22Rv1 (cell line): ENCODE measurements at regions not wholly inside any gene's neighbourhood (a gene's known extent, or its start where the extent isn't known, plus 50 kb on each side); places are given as distances from the start of the nearest gene placed in this dataset.

Source experiments
- CTCF ChIP-seq: fragments of 450-650 bp; IDR thresholded peaks from 2 replicates; pipeline ENCODE4 v1.5.1; 2017; ENCODE audit warnings: mild to moderate bottlenecking
- ZFX ChIP-seq: fragments of 450-650 bp; IDR thresholded peaks from 2 replicates; pipeline ENCODE4 v1.6.1; 2017; ENCODE audit warnings: antibody characterized with exemption, borderline replicate concordance

GRCh38 chr5:57416278-57416994 is 66.2 kb downstream of the ACTBL2 start:
- TF ChIP-seq CTCF (no peak), ZFX (no peak)
